Caco-2 (cell line): ENCODE measurements at regions not wholly inside any gene's neighbourhood (a gene's known extent, or its start where the extent isn't known, plus 50 kb on each side); places are given as distances from the start of the nearest gene placed in this dataset.

Experiments
- BruUV-seq: library from RNA; stranded (reverse); fragments of 400-500 nt; replicated peaks from 2 replicates; lab custom pipeline; 2021; lab: Mats Ljungman, UMichigan
- CTCF ChIA-PET: fragments of 300-600 bp; sonication (Branson Sonifier 250); formaldehyde crosslinking; loops from one replicate; lab custom pipeline; 2022; ENCODE audit warnings: antibody characterized with exemption; lab: Charles Lee
- POLR2A ChIA-PET: fragments of 300-600 bp; sonication (Branson Sonifier 250); formaldehyde crosslinking; loops from one replicate; lab custom pipeline; 2022; ENCODE audit warnings: antibody characterized with exemption; lab: Charles Lee
- DNase-seq, 2 experiments: peaks; one replicate each; pipeline versions ENCODE4 v3.0.0 to v3.0.0-alpha.2; 2020 to 2022
- H3K27me3 ChIP-seq: replicated peaks from 2 replicates; pipeline ENCODE4 v1.6.0; 2011; ENCODE audit warnings: low read length; ENCODE audit not compliant: control insufficient read depth, insufficient read depth
- H3K36me3 ChIP-seq: 2 replicates; pipeline ENCODE4 v1.5.1; 2011; ENCODE audit warnings: low read length; ENCODE audit not compliant: control insufficient read depth, insufficient read depth
- H3K4me1 ChIP-seq: fragments of 250-450 bp; sonication (Bioruptor Pico); 2 replicates; pipeline ENCODE4 v1.5.1; 2020; ENCODE audit warnings: mild to moderate bottlenecking
- H3K4me3 ChIP-seq: 2 replicates; pipeline ENCODE4 v1.5.1; 2011; ENCODE audit warnings: low read depth, mild to moderate bottlenecking, control low read depth, low read length
- H3K9me3 ChIP-seq: fragments of 250-450 bp; sonication (Bioruptor Pico); 2 replicates; pipeline ENCODE4 v1.5.1; 2020; ENCODE audit warnings: mild to moderate bottlenecking, moderate library complexity
- H3K27ac Mint-ChIP-seq: one replicate; pipeline ENCODE4 v1.8.0; 2022; ENCODE audit warnings: mixed read lengths; ENCODE audit not compliant: unreplicated experiment
- H3K27me3 Mint-ChIP-seq: one replicate; pipeline ENCODE4 v1.8.0; 2022; ENCODE audit warnings: mixed read lengths; ENCODE audit not compliant: insufficient read depth, unreplicated experiment
- H3K36me3 Mint-ChIP-seq: one replicate; pipeline ENCODE4 v1.8.0; 2022; ENCODE audit warnings: mild to moderate bottlenecking, mixed read lengths; ENCODE audit not compliant: insufficient read depth, unreplicated experiment
- H3K4me1 Mint-ChIP-seq: one replicate; pipeline ENCODE4 v1.8.0; 2022; ENCODE audit warnings: low read depth, mixed read lengths; ENCODE audit not compliant: unreplicated experiment
- H3K4me3 Mint-ChIP-seq: one replicate; pipeline ENCODE4 v1.8.0; 2022; ENCODE audit warnings: mild to moderate bottlenecking, moderate library complexity, mixed read lengths; ENCODE audit not compliant: unreplicated experiment
- H3K9me3 Mint-ChIP-seq: one replicate; pipeline ENCODE4 v1.8.0; 2022; ENCODE audit warnings: mixed read lengths; ENCODE audit not compliant: unreplicated experiment
- intact Hi-C: fragments of 100-400 bp; cut with micrococcal nuclease; formaldehyde crosslinking; loops from one replicate; pipeline ENCODE4 v1.10.0; 2022; ENCODE audit not compliant: unreplicated experiment
- TF ChIP-seq, protein P1 (sequence below), 2 experiments: fragments of 200-600 bp in 1 of 2; IDR thresholded peaks; 1 replicate in 1 of 2; 2 replicates in 1 of 2; pipeline versions ENCODE4 v1.5.1 to v1.8.0; 2011 to 2022; ENCODE audit warnings: antibody characterized with exemption in 1 of 2, control low read depth in 1 of 2, inconsistent platforms in 1 of 2, low read depth in 1 of 2, low read length in 1 of 2, mild to moderate bottlenecking in 1 of 2, moderate library complexity in 1 of 2; ENCODE audit not compliant: insufficient read depth in 1 of 2, severe bottlenecking in 1 of 2, unreplicated experiment in 1 of 2

DNA sequence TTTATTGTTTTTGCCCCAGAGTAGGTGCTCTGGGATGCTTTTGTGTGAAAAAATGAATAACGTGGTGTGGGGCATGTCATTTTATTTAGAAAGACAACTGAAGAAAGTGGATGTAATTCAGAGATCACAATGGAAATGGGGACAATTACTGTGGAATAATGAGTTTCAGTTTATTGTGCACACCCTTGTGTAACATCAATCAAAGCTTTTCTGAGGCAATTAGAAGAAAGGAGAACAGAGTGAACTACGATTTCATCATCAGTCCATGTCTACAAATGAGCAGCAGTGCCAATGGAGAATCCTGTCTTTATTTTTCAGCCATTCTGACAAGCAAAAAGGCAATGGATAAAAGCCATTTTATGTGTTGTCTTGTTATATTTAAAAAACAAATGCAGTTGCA is 339.2 kb downstream of the TMA16 start:
- no peak overlapping the region for H3K27ac Mint-ChIP-seq
- no TSS peak for BruUV-seq
- POLR2A ChIA-PET: no interaction called here
- no peaks in the 10 kb centered on the region for H3K4me1 Mint-ChIP-seq
- H3K36me3 Mint-ChIP-seq: no peaks in the 10 kb centered on the region
- H3K9me3 ChIP-seq: no peaks in the 10 kb centered on the region
- CTCF ChIA-PET: no interaction called here
- no peaks in the 10 kb centered on the region for H3K27me3 Mint-ChIP-seq
- H3K36me3 ChIP-seq: no peaks in the 10 kb centered on the region
- H3K4me3 Mint-ChIP-seq: no peak overlapping the region
- no peak overlapping the region for H3K4me3 ChIP-seq
- no peaks in the 10 kb centered on the region for H3K9me3 Mint-ChIP-seq
- intact Hi-C loops: no loop called here
- no peaks in the 10 kb centered on the region for H3K27me3 ChIP-seq
- H3K4me1 ChIP-seq: no peaks in the 10 kb centered on the region
- TF ChIP-seq, protein P1, sequence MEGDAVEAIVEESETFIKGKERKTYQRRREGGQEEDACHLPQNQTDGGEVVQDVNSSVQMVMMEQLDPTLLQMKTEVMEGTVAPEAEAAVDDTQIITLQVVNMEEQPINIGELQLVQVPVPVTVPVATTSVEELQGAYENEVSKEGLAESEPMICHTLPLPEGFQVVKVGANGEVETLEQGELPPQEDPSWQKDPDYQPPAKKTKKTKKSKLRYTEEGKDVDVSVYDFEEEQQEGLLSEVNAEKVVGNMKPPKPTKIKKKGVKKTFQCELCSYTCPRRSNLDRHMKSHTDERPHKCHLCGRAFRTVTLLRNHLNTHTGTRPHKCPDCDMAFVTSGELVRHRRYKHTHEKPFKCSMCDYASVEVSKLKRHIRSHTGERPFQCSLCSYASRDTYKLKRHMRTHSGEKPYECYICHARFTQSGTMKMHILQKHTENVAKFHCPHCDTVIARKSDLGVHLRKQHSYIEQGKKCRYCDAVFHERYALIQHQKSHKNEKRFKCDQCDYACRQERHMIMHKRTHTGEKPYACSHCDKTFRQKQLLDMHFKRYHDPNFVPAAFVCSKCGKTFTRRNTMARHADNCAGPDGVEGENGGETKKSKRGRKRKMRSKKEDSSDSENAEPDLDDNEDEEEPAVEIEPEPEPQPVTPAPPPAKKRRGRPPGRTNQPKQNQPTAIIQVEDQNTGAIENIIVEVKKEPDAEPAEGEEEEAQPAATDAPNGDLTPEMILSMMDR (IDR thresholded peaks at IDR 0.05; ENCODE audit: insufficient read depth in 1 of 2, low read depth in 1 of 2, low read length in 1 of 2, severe bottlenecking in 1 of 2, unreplicated experiment in 1 of 2): no peak
- no peak for DNase-seq

DNA sequence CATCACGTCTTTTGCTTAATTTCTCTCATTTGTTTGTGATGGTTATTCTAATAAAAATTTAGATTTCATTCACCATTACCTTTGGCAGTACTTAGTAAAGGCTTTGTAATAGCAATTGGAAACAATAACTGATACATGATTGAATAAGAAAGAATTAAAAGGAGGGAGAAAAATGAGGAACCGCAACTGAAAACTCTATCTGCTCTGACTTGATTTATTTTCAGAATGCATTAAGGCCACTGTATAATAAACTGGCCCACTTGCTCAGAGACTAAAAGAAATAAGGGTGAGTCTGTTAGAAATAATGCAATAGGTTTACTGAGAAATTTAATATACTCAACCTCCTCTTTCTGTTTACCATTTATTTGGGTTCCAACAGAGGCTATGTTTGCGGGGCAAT is 351.5 kb downstream of the TMA16 start:
- intact Hi-C loops: no loop called here

DNA sequence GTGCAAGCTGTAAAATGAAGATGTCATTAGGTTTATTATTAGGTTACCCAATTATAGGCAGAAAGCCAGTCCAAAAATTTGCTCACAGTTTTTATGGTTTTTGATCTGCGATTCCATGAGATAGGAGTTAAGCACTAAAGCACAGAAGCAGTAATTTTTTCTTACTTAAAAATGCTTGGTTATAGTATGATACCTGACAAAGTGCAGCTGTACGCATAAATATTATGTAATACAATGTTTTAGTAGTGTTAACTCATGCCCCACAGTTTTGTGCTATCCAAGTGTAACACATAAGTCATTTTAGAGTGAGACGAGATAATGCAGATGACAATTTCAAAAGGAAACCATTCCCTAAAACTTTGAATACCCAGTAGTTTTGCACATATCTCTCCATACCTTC is 357.8 kb downstream of the TMA16 start:
- Histone ChIP-seq H3K4me1 (no peaks in the 10 kb centered on the region), H3K27me3 (no peaks in the 10 kb centered on the region), H3K36me3 (no peaks in the 10 kb centered on the region), H3K4me3 (no peak overlapping the region), H3K9me3 (no peaks in the 10 kb centered on the region)
- no peaks in the 10 kb centered on the region for H3K4me1 Mint-ChIP-seq
- TF ChIP-seq, protein P1 (IDR thresholded peaks at IDR 0.05; ENCODE audit: insufficient read depth in 1 of 2, low read depth in 1 of 2, low read length in 1 of 2, severe bottlenecking in 1 of 2, unreplicated experiment in 1 of 2): no peak
- intact Hi-C loops: no loop called here
- ChIA-PET POLR2A (no interaction called here), CTCF (no interaction called here)
- BruUV-seq: no TSS peak
- no peaks in the 10 kb centered on the region for H3K27me3 Mint-ChIP-seq
- DNase-seq: no peak
- H3K9me3 Mint-ChIP-seq: no peaks in the 10 kb centered on the region
- H3K36me3 Mint-ChIP-seq: no peaks in the 10 kb centered on the region
- no peak overlapping the region for H3K27ac Mint-ChIP-seq
- H3K4me3 Mint-ChIP-seq: no peak overlapping the region

More for the DNA sequence above, 351.5 kb downstream of the TMA16 start:
- Histone ChIP-seq H3K4me3 (no peak overlapping the region), H3K9me3 (no peaks in the 10 kb centered on the region), H3K36me3 (no peaks in the 10 kb centered on the region), H3K27me3 (no peaks in the 10 kb centered on the region), H3K4me1 (no peaks in the 10 kb centered on the region)
- H3K4me3 Mint-ChIP-seq: no peak overlapping the region
- no TSS peak for BruUV-seq
- no peak overlapping the region for H3K27ac Mint-ChIP-seq
- no peaks in the 10 kb centered on the region for H3K27me3 Mint-ChIP-seq
- TF ChIP-seq, protein P1 (IDR thresholded peaks at IDR 0.05; ENCODE audit: insufficient read depth in 1 of 2, low read depth in 1 of 2, low read length in 1 of 2, severe bottlenecking in 1 of 2, unreplicated experiment in 1 of 2): no peak
- no peaks in the 10 kb centered on the region for H3K9me3 Mint-ChIP-seq
- no peaks in the 10 kb centered on the region for H3K36me3 Mint-ChIP-seq
- ChIA-PET POLR2A (no interaction called here), CTCF (no interaction called here)
- no peak for DNase-seq
- no peaks in the 10 kb centered on the region for H3K4me1 Mint-ChIP-seq
